Vagina (tissue), 2 donors: ENCODE measurements at regions not wholly inside any gene's neighbourhood (a gene's known extent, or its start where the extent isn't known, plus 50 kb on each side); places are given as distances from the start of the nearest gene placed in this dataset.

ENCODE experiments used
- DNase-seq, 2 donors: peaks; one replicate each; pipeline ENCODE4 v3.0.0-alpha.2; 2017; ENCODE audit errors: extremely low spot score in 2 of 2
- H3K27ac ChIP-seq: fragments of 200-600 bp; sonication (generic); one replicate; pipeline ENCODE4 v1.5.1; 2019
- H3K27me3 ChIP-seq: fragments of 200-600 bp; sonication (generic); one replicate; pipeline ENCODE4 v1.5.1; 2019
- H3K36me3 ChIP-seq, 2 donors: fragments of 200-600 bp; sonication (generic); one replicate each; pipeline ENCODE4 v1.5.1; 2017 to 2019
- H3K4me1 ChIP-seq: fragments of 200-600 bp; sonication (generic); one replicate; pipeline ENCODE4 v1.5.1; 2019
- H3K4me3 ChIP-seq, 2 donors: fragments of 200-600 bp; sonication (generic); 1 replicate in 1 of 2; 2 replicates in 1 of 2; pipeline ENCODE4 v1.5.1; 2016 to 2019
- H3K9me3 ChIP-seq: fragments of 200-600 bp; sonication (generic); one replicate; pipeline ENCODE4 v1.5.1; 2019
- POLR2A ChIP-seq, 2 donors: fragments of 450-650 bp; IDR thresholded peaks; one replicate each; pipeline ENCODE4 v1.6.1; 2017; ENCODE audit warnings: antibody characterized with exemption in 2 of 2, mild to moderate bottlenecking in 2 of 2, moderate library complexity in 2 of 2
- POLR2AphosphoS5 ChIP-seq, 2 donors: sonication (generic); formaldehyde crosslinking; IDR thresholded peaks; one replicate each; pipeline ENCODE4 v1.9.0; 2017; ENCODE audit warnings: antibody characterized with exemption in 2 of 2, mild to moderate bottlenecking in 2 of 2, low read depth in 1 of 2; ENCODE audit not compliant: insufficient read depth in 1 of 2
- intact Hi-C: fragments of 100-400 bp; cut with DNase I; formaldehyde crosslinking; loops from one replicate; pipeline ENCODE4 v1.15.1; 2023
- TF ChIP-seq, protein P1 (sequence below), 3 experiments: fragments of 450-650 bp in 2 of 3; fragments of 200-600 bp in 1 of 3; sonication (generic) in 1 of 3; IDR thresholded peaks; one replicate each; pipeline ENCODE4 v1.5.1; 2017 to 2019; ENCODE audit warnings: antibody characterized with exemption in 3 of 3, mild to moderate bottlenecking in 2 of 3, moderate library complexity in 2 of 3

DNA sequence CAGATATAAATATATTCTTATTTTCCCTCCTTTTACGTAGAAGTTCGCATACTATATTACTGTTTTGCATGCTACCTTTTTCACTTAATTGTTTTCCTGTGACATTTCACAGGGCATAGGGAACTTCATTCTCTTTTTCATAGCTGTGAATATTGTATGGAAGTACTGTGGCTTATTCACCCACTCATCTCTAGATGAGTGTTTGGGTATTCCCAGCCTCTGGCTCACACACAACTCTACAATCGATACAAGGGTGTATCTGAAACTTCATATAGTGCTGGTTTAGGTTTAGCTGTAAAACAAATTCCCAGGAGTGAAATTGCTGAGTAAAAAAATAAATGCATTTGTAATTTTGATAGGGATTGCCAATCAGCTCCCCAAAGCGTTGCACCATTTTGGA is 55.3 kb upstream of the MAGI1 start:
- no peaks in the 10 kb centered on the region for H3K36me3 ChIP-seq
- DNase-seq, result no peak
- no peaks in the 10 kb centered on the region for H3K27me3 ChIP-seq
- H3K27ac ChIP-seq, result no peak overlapping the region
- no peak overlapping the region for H3K4me3 ChIP-seq
- no peaks in the 10 kb centered on the region for H3K9me3 ChIP-seq
- H3K4me1 ChIP-seq, result no peaks in the 10 kb centered on the region
- intact Hi-C loops, result no loop called here
- TF ChIP-seq POLR2AphosphoS5 (IDR thresholded peaks at IDR 0.05; ENCODE audit: insufficient read depth in 1 of 2, low read depth in 1 of 2) (no peak), POLR2A (IDR thresholded peaks at IDR 0.05) (no peak)

DNA sequence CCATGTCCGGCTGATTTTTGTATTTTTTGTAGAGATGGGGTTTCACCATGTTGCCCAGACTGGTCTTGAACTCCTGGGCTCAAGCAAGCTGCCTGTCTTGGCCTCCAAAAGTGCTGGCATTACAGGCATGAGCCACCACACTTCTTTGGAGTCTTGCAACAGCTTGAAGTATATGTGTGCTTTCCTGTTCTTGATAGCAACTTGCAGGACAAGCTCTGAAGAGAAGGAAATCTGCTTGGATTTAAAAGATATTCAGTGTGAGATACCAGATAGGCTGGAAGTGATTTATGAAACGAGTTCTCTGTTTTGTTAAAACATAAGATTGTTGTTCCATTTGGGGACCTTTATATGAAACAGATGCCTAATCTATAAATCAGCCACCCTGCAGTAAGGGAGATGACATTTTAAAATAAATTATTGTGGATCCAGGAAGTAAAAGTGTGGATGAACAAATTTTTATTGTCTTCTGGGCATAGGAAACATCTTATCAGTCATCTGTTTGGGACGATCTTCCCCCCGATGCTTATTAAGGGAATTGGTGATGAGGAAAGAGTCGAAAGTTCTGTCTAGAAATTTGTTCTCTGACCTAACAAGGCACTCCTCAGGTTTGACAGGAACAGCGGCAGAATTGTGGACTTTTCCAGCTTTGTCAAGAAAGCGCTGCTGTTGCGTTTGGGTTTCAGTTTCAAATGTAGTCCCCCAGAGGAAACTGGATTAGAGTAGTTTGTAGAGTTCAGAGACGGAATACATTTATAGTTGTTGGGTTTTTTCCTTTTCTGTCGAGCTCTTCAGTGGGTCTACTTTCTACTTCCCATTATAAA is 53.7 kb upstream of the MAGI1 start:
- no peaks in the 10 kb centered on the region for H3K4me1 ChIP-seq
- DNase-seq, result no peak
- no peak overlapping the region for H3K4me3 ChIP-seq
- no peak overlapping the region for H3K27ac ChIP-seq
- no peaks in the 10 kb centered on the region for H3K36me3 ChIP-seq
- H3K9me3 ChIP-seq, result no peaks in the 10 kb centered on the region
- no peaks in the 10 kb centered on the region for H3K27me3 ChIP-seq
- intact Hi-C loops, result no loop called here
- TF ChIP-seq POLR2AphosphoS5 (IDR thresholded peaks at IDR 0.05; ENCODE audit: insufficient read depth in 1 of 2, low read depth in 1 of 2) (no peak), POLR2A (IDR thresholded peaks at IDR 0.05) (no peak)
- TF ChIP-seq, protein P1, sequence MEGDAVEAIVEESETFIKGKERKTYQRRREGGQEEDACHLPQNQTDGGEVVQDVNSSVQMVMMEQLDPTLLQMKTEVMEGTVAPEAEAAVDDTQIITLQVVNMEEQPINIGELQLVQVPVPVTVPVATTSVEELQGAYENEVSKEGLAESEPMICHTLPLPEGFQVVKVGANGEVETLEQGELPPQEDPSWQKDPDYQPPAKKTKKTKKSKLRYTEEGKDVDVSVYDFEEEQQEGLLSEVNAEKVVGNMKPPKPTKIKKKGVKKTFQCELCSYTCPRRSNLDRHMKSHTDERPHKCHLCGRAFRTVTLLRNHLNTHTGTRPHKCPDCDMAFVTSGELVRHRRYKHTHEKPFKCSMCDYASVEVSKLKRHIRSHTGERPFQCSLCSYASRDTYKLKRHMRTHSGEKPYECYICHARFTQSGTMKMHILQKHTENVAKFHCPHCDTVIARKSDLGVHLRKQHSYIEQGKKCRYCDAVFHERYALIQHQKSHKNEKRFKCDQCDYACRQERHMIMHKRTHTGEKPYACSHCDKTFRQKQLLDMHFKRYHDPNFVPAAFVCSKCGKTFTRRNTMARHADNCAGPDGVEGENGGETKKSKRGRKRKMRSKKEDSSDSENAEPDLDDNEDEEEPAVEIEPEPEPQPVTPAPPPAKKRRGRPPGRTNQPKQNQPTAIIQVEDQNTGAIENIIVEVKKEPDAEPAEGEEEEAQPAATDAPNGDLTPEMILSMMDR (IDR thresholded peaks at IDR 0.05), result no peak
